ENCODE measurements at regions not wholly inside any gene's neighbourhood (a gene's known extent, or its start where the extent isn't known, plus 50 kb on each side); places are given as distances from the start of the nearest gene placed in this dataset.
"Not testable (repeated sequence)": the region's sequence is repeated elsewhere in the genome, so short reads cannot be mapped to it uniquely, and the experiment has no call there.

- Histone ChIP-seq H3K36me3 (ENCODE audit: control insufficient read depth in 3 of 3, insufficient read depth in 3 of 3, low read length in 3 of 3) (no peaks in the 10 kb centered on the region), H3K4me1 (ENCODE audit: control insufficient read depth in 3 of 3, insufficient read depth in 3 of 3, low read length in 3 of 3) (no peaks in the 10 kb centered on the region), H3K27me3 (ENCODE audit: control insufficient read depth in 3 of 3, insufficient read depth in 3 of 3, low read length in 3 of 3) (no peaks in the 10 kb centered on the region), H3K4me3 (ENCODE audit: low read length in 3 of 3) (no peak overlapping the region), H3K27ac (ENCODE audit: low read depth, low read length) (no peak overlapping the region), H3K9me3 (ENCODE audit: control insufficient read depth in 3 of 3, low read length in 3 of 3) (peaks cover 0 to 4% (median 2%) of the 10 kb centered on the region in 3 donors), H3K9ac (ENCODE audit: low read depth in 1 of 3, low read length in 3 of 3) (no peak overlapping the region)
Measured at GRCh38 chr2:62326735-62327134, 130.8 kb downstream of the B3GNT2 start.

GRCh38 chr2:62325398-62325797 is 129.5 kb downstream of the B3GNT2 start:
- no peak overlapping the region for H3K9ac ChIP-seq (ENCODE audit: low read depth in 1 of 3, low read length in 3 of 3)
- H3K27ac ChIP-seq (ENCODE audit: low read depth, low read length) = no peak overlapping the region
- H3K4me3 ChIP-seq (ENCODE audit: low read length in 3 of 3) = no peak overlapping the region
- no peaks in the 10 kb centered on the region for H3K36me3 ChIP-seq (ENCODE audit: control insufficient read depth in 3 of 3, insufficient read depth in 3 of 3, low read length in 3 of 3)
- H3K9me3 ChIP-seq (ENCODE audit: control insufficient read depth in 3 of 3, low read length in 3 of 3) = peaks cover 0 to 4% (median 2%) of the 10 kb centered on the region in 3 donors
- no peaks in the 10 kb centered on the region for H3K27me3 ChIP-seq (ENCODE audit: control insufficient read depth in 3 of 3, insufficient read depth in 3 of 3, low read length in 3 of 3)
- no peaks in the 10 kb centered on the region for H3K4me1 ChIP-seq (ENCODE audit: control insufficient read depth in 3 of 3, insufficient read depth in 3 of 3, low read length in 3 of 3)

- Histone ChIP-seq H3K4me3 (ENCODE audit: low read length in 3 of 3) (no peak overlapping the region), H3K27me3 (ENCODE audit: control insufficient read depth in 3 of 3, insufficient read depth in 3 of 3, low read length in 3 of 3) (no peaks in the 10 kb centered on the region), H3K9ac (ENCODE audit: low read depth in 1 of 3, low read length in 3 of 3) (no peak overlapping the region), H3K27ac (ENCODE audit: low read depth, low read length) (no peak overlapping the region), H3K36me3 (ENCODE audit: control insufficient read depth in 3 of 3, insufficient read depth in 3 of 3, low read length in 3 of 3) (no peaks in the 10 kb centered on the region), H3K4me1 (ENCODE audit: control insufficient read depth in 3 of 3, insufficient read depth in 3 of 3, low read length in 3 of 3) (no peaks in the 10 kb centered on the region), H3K9me3 (ENCODE audit: control insufficient read depth in 3 of 3, low read length in 3 of 3) (peaks cover 0 to 4% (median 2%) of the 10 kb centered on the region in 3 donors)
Measured at GRCh38 chr2:62321380-62322289, 125.7 kb downstream of the B3GNT2 start.

- H3K4me1 ChIP-seq (ENCODE audit: control insufficient read depth in 3 of 3, insufficient read depth in 3 of 3, low read length in 3 of 3) = no peaks in the 10 kb centered on the region
- peaks cover 0 to 4% (median 2%) of the 10 kb centered on the region in 3 donors for H3K9me3 ChIP-seq (ENCODE audit: control insufficient read depth in 3 of 3, low read length in 3 of 3)
- no peak overlapping the region for H3K4me3 ChIP-seq (ENCODE audit: low read length in 3 of 3)
- H3K36me3 ChIP-seq (ENCODE audit: control insufficient read depth in 3 of 3, insufficient read depth in 3 of 3, low read length in 3 of 3) = no peaks in the 10 kb centered on the region
- H3K9ac ChIP-seq (ENCODE audit: low read depth in 1 of 3, low read length in 3 of 3) = no peak overlapping the region
- H3K27me3 ChIP-seq (ENCODE audit: control insufficient read depth in 3 of 3, insufficient read depth in 3 of 3, low read length in 3 of 3) = no peaks in the 10 kb centered on the region
- no peak overlapping the region for H3K27ac ChIP-seq (ENCODE audit: low read depth, low read length)
Measured at GRCh38 chr2:62320657-62321357, 124.9 kb downstream of the B3GNT2 start.

GRCh38 chr2:62320137-62320536 is 124.2 kb downstream of the B3GNT2 start:
- H3K27me3 ChIP-seq (ENCODE audit: control insufficient read depth in 3 of 3, insufficient read depth in 3 of 3, low read length in 3 of 3); H3K27ac ChIP-seq (ENCODE audit: low read depth, low read length); H3K9me3 ChIP-seq (ENCODE audit: control insufficient read depth in 3 of 3, low read length in 3 of 3); H3K4me3 ChIP-seq (ENCODE audit: low read length in 3 of 3); H3K4me1 ChIP-seq (ENCODE audit: control insufficient read depth in 3 of 3, insufficient read depth in 3 of 3, low read length in 3 of 3); H3K36me3 ChIP-seq (ENCODE audit: control insufficient read depth in 3 of 3, insufficient read depth in 3 of 3, low read length in 3 of 3); H3K9ac ChIP-seq (ENCODE audit: low read depth in 1 of 3, low read length in 3 of 3): not testable (repeated sequence)

- Histone ChIP-seq H3K36me3 (ENCODE audit: control insufficient read depth in 3 of 3, insufficient read depth in 3 of 3, low read length in 3 of 3) (no peaks in the 10 kb centered on the region), H3K27ac (ENCODE audit: low read depth, low read length) (no peak overlapping the region), H3K9ac (ENCODE audit: low read depth in 1 of 3, low read length in 3 of 3) (no peak overlapping the region), H3K27me3 (ENCODE audit: control insufficient read depth in 3 of 3, insufficient read depth in 3 of 3, low read length in 3 of 3) (no peaks in the 10 kb centered on the region), H3K4me1 (ENCODE audit: control insufficient read depth in 3 of 3, insufficient read depth in 3 of 3, low read length in 3 of 3) (no peaks in the 10 kb centered on the region), H3K4me3 (ENCODE audit: low read length in 3 of 3) (no peak overlapping the region), H3K9me3 (ENCODE audit: control insufficient read depth in 3 of 3, low read length in 3 of 3) (no peaks in the 10 kb centered on the region)
Measured at GRCh38 chr2:62319070-62319469, 123.2 kb downstream of the B3GNT2 start.

- no peak overlapping the region for H3K4me3 ChIP-seq (ENCODE audit: low read length in 3 of 3)
- no peaks in the 10 kb centered on the region for H3K27me3 ChIP-seq (ENCODE audit: control insufficient read depth in 3 of 3, insufficient read depth in 3 of 3, low read length in 3 of 3)
- no peaks in the 10 kb centered on the region for H3K4me1 ChIP-seq (ENCODE audit: control insufficient read depth in 3 of 3, insufficient read depth in 3 of 3, low read length in 3 of 3)
- no peaks in the 10 kb centered on the region for H3K9me3 ChIP-seq (ENCODE audit: control insufficient read depth in 3 of 3, low read length in 3 of 3)
- no peaks in the 10 kb centered on the region for H3K36me3 ChIP-seq (ENCODE audit: control insufficient read depth in 3 of 3, insufficient read depth in 3 of 3, low read length in 3 of 3)
- no peak overlapping the region for H3K27ac ChIP-seq (ENCODE audit: low read depth, low read length)
- no peak overlapping the region for H3K9ac ChIP-seq (ENCODE audit: low read depth in 1 of 3, low read length in 3 of 3)
Measured at GRCh38 chr2:62315476-62315875, 119.6 kb downstream of the B3GNT2 start.

- no peaks in the 10 kb centered on the region for H3K36me3 ChIP-seq (ENCODE audit: control insufficient read depth in 3 of 3, insufficient read depth in 3 of 3, low read length in 3 of 3)
- no peaks in the 10 kb centered on the region for H3K9me3 ChIP-seq (ENCODE audit: control insufficient read depth in 3 of 3, low read length in 3 of 3)
- H3K27ac ChIP-seq (ENCODE audit: low read depth, low read length) = no peak overlapping the region
- peaks cover 0 to 5% (median 3%) of the 10 kb centered on the region in 3 donors for H3K4me1 ChIP-seq (ENCODE audit: control insufficient read depth in 3 of 3, insufficient read depth in 3 of 3, low read length in 3 of 3)
- H3K9ac ChIP-seq (ENCODE audit: low read depth in 1 of 3, low read length in 3 of 3) = no peak overlapping the region
- H3K27me3 ChIP-seq (ENCODE audit: control insufficient read depth in 3 of 3, insufficient read depth in 3 of 3, low read length in 3 of 3) = no peaks in the 10 kb centered on the region
- no peak overlapping the region for H3K4me3 ChIP-seq (ENCODE audit: low read length in 3 of 3)
Measured at GRCh38 chr2:62314291-62314690, 118.4 kb downstream of the B3GNT2 start.

GRCh38 chr2:62313449-62314227 is 117.7 kb downstream of the B3GNT2 start:
- Histone ChIP-seq H3K27me3 (ENCODE audit: control insufficient read depth in 3 of 3, insufficient read depth in 3 of 3, low read length in 3 of 3) (no peaks in the 10 kb centered on the region), H3K9ac (ENCODE audit: low read depth in 1 of 3, low read length in 3 of 3) (no peak overlapping the region), H3K4me1 (ENCODE audit: control insufficient read depth in 3 of 3, insufficient read depth in 3 of 3, low read length in 3 of 3) (peaks cover 0 to 6% (median 4%) of the 10 kb centered on the region in 3 donors), H3K4me3 (ENCODE audit: low read length in 3 of 3) (no peak overlapping the region), H3K36me3 (ENCODE audit: control insufficient read depth in 3 of 3, insufficient read depth in 3 of 3, low read length in 3 of 3) (no peaks in the 10 kb centered on the region), H3K9me3 (ENCODE audit: control insufficient read depth in 3 of 3, low read length in 3 of 3) (no peaks in the 10 kb centered on the region), H3K27ac (ENCODE audit: low read depth, low read length) (no peak overlapping the region)

All from skeletal muscle tissue (tissue), 3 donors.